Naive thymus-derived CD8-positive, alpha-beta T cell (primary cell): ENCODE measurements at regions not wholly inside any gene's neighbourhood (a gene's known extent, or its start where the extent isn't known, plus 50 kb on each side); places are given as distances from the start of the nearest gene placed in this dataset.
"Not testable (repeated sequence)": the region's sequence is repeated elsewhere in the genome, so short reads cannot be mapped to it uniquely, and the experiment has no call there.

Experiments used
- ATAC-seq, 2 donors: fragments of 150-1000 bp; cut with Tn5 transposase in 1 of 2; sonication (Bioruptor Pico), chemical (Tn5 transposase) in 1 of 2; 1 replicate in 1 of 2; 2 replicates in 1 of 2; pipeline ENCODE4 v1.10.0; 2021; ENCODE audit warnings: mild to moderate bottlenecking in 2 of 2, moderate library complexity in 2 of 2
- POLR2A ChIA-PET: fragments of 350-600 bp; sonication (Branson Sonifier 250); formaldehyde crosslinking; loops from one replicate; lab custom pipeline; 2021; ENCODE audit warnings: antibody characterized with exemption; lab: Charles Lee
- DNase-seq, 10 donors: peaks; one replicate each; pipeline versions ENCODE4 v3.0.0 to v3.0.0-alpha.2; 2020 to 2022
- H3K27ac Mint-ChIP-seq, 10 donors: one replicate each; pipeline ENCODE4 v1.8.0; 2020 to 2022; ENCODE audit warnings: mild to moderate bottlenecking in 10 of 10, mixed read lengths in 10 of 10, moderate library complexity in 4 of 10, inconsistent platforms in 1 of 10
- H3K27me3 Mint-ChIP-seq, 5 donors: one replicate each; pipeline ENCODE4 v1.8.0; 2021 to 2022; ENCODE audit warnings: mixed read lengths in 5 of 5
- H3K36me3 Mint-ChIP-seq, 3 donors: one replicate each; pipeline ENCODE4 v1.8.0; 2020 to 2022; ENCODE audit warnings: mixed read lengths in 3 of 3, mild to moderate bottlenecking in 2 of 3, inconsistent platforms in 1 of 3
- H3K4me1 Mint-ChIP-seq, 4 donors: one replicate each; pipeline ENCODE4 v1.8.0; 2021 to 2022; ENCODE audit warnings: mixed read lengths in 4 of 4
- H3K4me3 Mint-ChIP-seq, 10 donors: one replicate each; pipeline ENCODE4 v1.8.0; 2020 to 2022; ENCODE audit warnings: mild to moderate bottlenecking in 10 of 10, mixed read lengths in 10 of 10, moderate library complexity in 6 of 10, inconsistent platforms in 1 of 10
- H3K9me3 Mint-ChIP-seq, 9 donors: one replicate each; pipeline ENCODE4 v1.8.0; 2020 to 2022; ENCODE audit warnings: mixed read lengths in 9 of 9, mild to moderate bottlenecking in 3 of 9, inconsistent platforms in 1 of 9, moderate library complexity in 1 of 9

GRCh38 chrX:63285375-63285774 is 65.8 kb downstream of the SPIN4 start:
- POLR2A ChIA-PET = no interaction called here
- no peak for ATAC-seq
- no peaks in the 10 kb centered on the region for H3K27me3 Mint-ChIP-seq
- H3K4me3 Mint-ChIP-seq = no peak overlapping the region
- peaks cover 0 to 35% (median 9%) of the 10 kb centered on the region in 9 donors for H3K9me3 Mint-ChIP-seq
- H3K4me1 Mint-ChIP-seq = no peaks in the 10 kb centered on the region
- H3K36me3 Mint-ChIP-seq = no peaks in the 10 kb centered on the region
- no peak for DNase-seq
- no peak overlapping the region for H3K27ac Mint-ChIP-seq

GRCh38 chrX:63284659-63285058 is 66.5 kb downstream of the SPIN4 start:
- Mint-ChIP-seq H3K27ac (no peak overlapping the region), H3K4me3 (no peak overlapping the region), H3K4me1 (no peaks in the 10 kb centered on the region), H3K27me3 (no peaks in the 10 kb centered on the region), H3K9me3 (peaks cover 0 to 29% (median 6%) of the 10 kb centered on the region in 9 donors), H3K36me3 (no peaks in the 10 kb centered on the region)
- ATAC-seq (no peak), DNase-seq (no peak)
- POLR2A ChIA-PET = no interaction called here

- Mint-ChIP-seq H3K9me3 (peaks cover 0 to 25% (median 3%) of the 10 kb centered on the region in 9 donors), H3K27ac (no peak overlapping the region), H3K4me3 (no peak overlapping the region), H3K4me1 (no peaks in the 10 kb centered on the region), H3K36me3 (no peaks in the 10 kb centered on the region), H3K27me3 (no peaks in the 10 kb centered on the region)
- ATAC-seq = no peak
- no peak for DNase-seq
- POLR2A ChIA-PET = no interaction called here
These were observed 67.8 kb downstream of the SPIN4 start for GRCh38 chrX:63283348-63283747.

GRCh38 chrX:63282828-63283227 is 68.3 kb downstream of the SPIN4 start:
- no peak for DNase-seq
- POLR2A ChIA-PET = no interaction called here
- no peaks in the 10 kb centered on the region for H3K27me3 Mint-ChIP-seq
- H3K36me3 Mint-ChIP-seq = no peaks in the 10 kb centered on the region
- no peak for ATAC-seq
- no peak overlapping the region for H3K27ac Mint-ChIP-seq
- no peaks in the 10 kb centered on the region for H3K4me1 Mint-ChIP-seq
- H3K9me3 Mint-ChIP-seq = peaks cover 0 to 20% (median 3%) of the 10 kb centered on the region in 9 donors
- H3K4me3 Mint-ChIP-seq = no peak overlapping the region

GRCh38 chrX:63282077-63282476 is 69.1 kb downstream of the SPIN4 start:
- ATAC-seq (no peak), DNase-seq (no peak)
- POLR2A ChIA-PET = no interaction called here
- peaks cover 0 to 13% (median 3%) of the 10 kb centered on the region in 9 donors for H3K9me3 Mint-ChIP-seq
- no peak overlapping the region for H3K4me3 Mint-ChIP-seq
- no peaks in the 10 kb centered on the region for H3K36me3 Mint-ChIP-seq
- H3K27ac Mint-ChIP-seq = no peak overlapping the region
- no peaks in the 10 kb centered on the region for H3K27me3 Mint-ChIP-seq
- H3K4me1 Mint-ChIP-seq = no peaks in the 10 kb centered on the region

- peaks cover 0 to 8% (median 3%) of the 10 kb centered on the region in 9 donors for H3K9me3 Mint-ChIP-seq
- no peaks in the 10 kb centered on the region for H3K27me3 Mint-ChIP-seq
- POLR2A ChIA-PET = no interaction called here
- no peak overlapping the region for H3K27ac Mint-ChIP-seq
- H3K36me3 Mint-ChIP-seq = no peaks in the 10 kb centered on the region
- ATAC-seq = no peak
- H3K4me1 Mint-ChIP-seq = no peaks in the 10 kb centered on the region
- DNase-seq = no peak
- H3K4me3 Mint-ChIP-seq = no peak overlapping the region
These were observed 69.7 kb downstream of the SPIN4 start for GRCh38 chrX:63281465-63281864.

- H3K27ac Mint-ChIP-seq, H3K4me3 Mint-ChIP-seq, ATAC-seq, H3K9me3 Mint-ChIP-seq, POLR2A ChIA-PET, H3K4me1 Mint-ChIP-seq, H3K36me3 Mint-ChIP-seq, H3K27me3 Mint-ChIP-seq, DNase-seq: not testable (repeated sequence)
These were observed 73.7 kb downstream of the SPIN4 start for GRCh38 chrX:63277394-63277793.

- peak in 1 of 10 donors; percentile 10 for DNase-seq
- Mint-ChIP-seq H3K4me3 (no peak overlapping the region), H3K9me3 (no peaks in the 10 kb centered on the region), H3K27me3 (peaks cover 0 to 2% (median 0%) of the 10 kb centered on the region in 5 donors), H3K4me1 (no peaks in the 10 kb centered on the region), H3K36me3 (no peaks in the 10 kb centered on the region), H3K27ac (no peak overlapping the region)
- ATAC-seq = no peak
- POLR2A ChIA-PET = no interaction called here
These were observed 76.0 kb downstream of the SPIN4 start for GRCh38 chrX:63275127-63275526.

GRCh38 chrX:63270873-63271272 is 80.3 kb downstream of the SPIN4 start:
- H3K9me3 Mint-ChIP-seq = no peaks in the 10 kb centered on the region
- no peak for ATAC-seq
- H3K27me3 Mint-ChIP-seq = peaks cover 0 to 2% (median 0%) of the 10 kb centered on the region in 5 donors
- H3K4me3 Mint-ChIP-seq = no peak overlapping the region
- H3K36me3 Mint-ChIP-seq = no peaks in the 10 kb centered on the region
- no peak overlapping the region for H3K27ac Mint-ChIP-seq
- no peaks in the 10 kb centered on the region for H3K4me1 Mint-ChIP-seq
- no peak for DNase-seq
- POLR2A ChIA-PET = no interaction called here

GRCh38 chrX:63258144-63258543 is 93.0 kb downstream of the SPIN4 start:
- DNase-seq (no peak), ATAC-seq (no peak)
- POLR2A ChIA-PET = no interaction called here
- Mint-ChIP-seq H3K27me3 (no peaks in the 10 kb centered on the region), H3K27ac (no peak overlapping the region), H3K36me3 (no peaks in the 10 kb centered on the region), H3K9me3 (peaks cover 0 to 5% (median 0%) of the 10 kb centered on the region in 9 donors), H3K4me3 (no peak overlapping the region), H3K4me1 (no peaks in the 10 kb centered on the region)

- Mint-ChIP-seq H3K27ac (no peak overlapping the region), H3K9me3 (no peaks in the 10 kb centered on the region), H3K4me1 (no peaks in the 10 kb centered on the region), H3K4me3 (no peak overlapping the region), H3K27me3 (peaks cover 0 to 4% (median 0%) of the 10 kb centered on the region in 5 donors), H3K36me3 (no peaks in the 10 kb centered on the region)
- ATAC-seq = peak; percentile 60 to 74
- peak in 9 of 10 donors; percentile 1 to 65 (median 35) for DNase-seq
- POLR2A ChIA-PET = no interaction called here
These were observed 100.8 kb downstream of the SPIN4 start for GRCh38 chrX:63250253-63250868.

GRCh38 chrX:63242689-63243088 is 108.4 kb downstream of the SPIN4 start:
- ATAC-seq, H3K27ac Mint-ChIP-seq, H3K36me3 Mint-ChIP-seq, H3K4me3 Mint-ChIP-seq, H3K27me3 Mint-ChIP-seq, H3K9me3 Mint-ChIP-seq, POLR2A ChIA-PET, DNase-seq, H3K4me1 Mint-ChIP-seq: not testable (repeated sequence)

- H3K9me3 Mint-ChIP-seq, H3K4me1 Mint-ChIP-seq, POLR2A ChIA-PET, H3K36me3 Mint-ChIP-seq, H3K4me3 Mint-ChIP-seq, ATAC-seq, H3K27me3 Mint-ChIP-seq, H3K27ac Mint-ChIP-seq, DNase-seq: not testable (repeated sequence)
These were observed 115.2 kb downstream of the SPIN4 start for GRCh38 chrX:63235963-63236362.

GRCh38 chrX:63233013-63233412 is 118.1 kb downstream of the SPIN4 start:
- DNase-seq, POLR2A ChIA-PET: not testable (repeated sequence)

More at GRCh38 chrX:63233013-63233412, 118.1 kb downstream of the SPIN4 start:
- H3K9me3 Mint-ChIP-seq, H3K4me3 Mint-ChIP-seq, H3K27me3 Mint-ChIP-seq, H3K36me3 Mint-ChIP-seq, H3K27ac Mint-ChIP-seq, H3K4me1 Mint-ChIP-seq, ATAC-seq: not testable (repeated sequence)
